ENCODE measurements at regions not wholly inside any gene's neighbourhood (a gene's known extent, or its start where the extent isn't known, plus 50 kb on each side); places are given as distances from the start of the nearest gene placed in this dataset.

- TF ChIP-seq RAD21 (IDR thresholded peaks at IDR 0.05; ENCODE audit: low read depth): no peak
- no peak for TF ChIP-seq CEBPB (IDR thresholded peaks at IDR 0.05)
- TF ChIP-seq, protein P1, sequence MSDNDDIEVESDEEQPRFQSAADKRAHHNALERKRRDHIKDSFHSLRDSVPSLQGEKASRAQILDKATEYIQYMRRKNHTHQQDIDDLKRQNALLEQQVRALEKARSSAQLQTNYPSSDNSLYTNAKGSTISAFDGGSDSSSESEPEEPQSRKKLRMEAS (IDR thresholded peaks at IDR 0.05): no peak
- no peak for TF ChIP-seq EGR1 (IDR thresholded peaks at IDR 0.05)
- no peak for TF ChIP-seq TEAD4 (IDR thresholded peaks at IDR 0.05)
- TF ChIP-seq FOXM1 (IDR thresholded peaks at IDR 0.05; ENCODE audit: borderline replicate concordance, low read depth): no peak
Observed at GRCh38 chr1:79224537-79224936, 218.0 kb upstream of the ADGRL4 start.

DNA sequence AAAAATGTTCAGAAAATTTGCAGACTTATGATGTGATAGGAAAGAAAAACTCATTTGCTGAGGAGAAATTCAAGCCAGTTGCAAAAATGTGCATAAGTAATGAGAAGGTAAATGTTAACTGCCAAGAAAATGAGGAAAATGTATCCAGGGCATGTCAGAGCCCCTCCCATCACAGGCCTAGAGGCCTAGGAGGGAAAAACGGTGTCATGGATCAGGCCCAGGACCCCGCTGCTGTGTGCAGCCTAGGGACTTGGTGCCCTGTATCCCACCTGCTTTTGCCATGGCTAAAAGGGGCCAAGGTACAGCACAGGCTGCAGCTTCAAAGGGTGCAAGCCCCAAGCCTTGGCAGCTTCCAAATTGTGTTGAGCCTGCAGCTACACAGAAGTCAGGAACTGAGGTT, 214.0 kb upstream of the ADGRL4 start:
- no peak for TF ChIP-seq EGR1 (IDR thresholded peaks at IDR 0.05)
- TF ChIP-seq, protein P1 (IDR thresholded peaks at IDR 0.05): no peak
- TF ChIP-seq EP300 (IDR thresholded peaks at IDR 0.05; ENCODE audit: borderline replicate concordance): no peak
- TF ChIP-seq USF1 (IDR thresholded peaks at IDR 0.05): no peak
- TF ChIP-seq TAF1 (IDR thresholded peaks at IDR 0.05; ENCODE audit: low read depth): no peak
- TF ChIP-seq YY1 (IDR thresholded peaks at IDR 0.05; ENCODE audit: low read depth): no peak
- TF ChIP-seq CEBPB (IDR thresholded peaks at IDR 0.05): no peak
- no peak for TF ChIP-seq TEAD4 (IDR thresholded peaks at IDR 0.05)
- TF ChIP-seq CREB1 (IDR thresholded peaks at IDR 0.05; ENCODE audit: low read depth): no peak
- TF ChIP-seq TCF12 (IDR thresholded peaks at IDR 0.05; ENCODE audit: low read depth): no peak
- no peak for TF ChIP-seq REST (IDR thresholded peaks at IDR 0.05; ENCODE audit: low read depth)
- no peak for TF ChIP-seq RAD21 (IDR thresholded peaks at IDR 0.05; ENCODE audit: low read depth)
- no peak for TF ChIP-seq FOXM1 (IDR thresholded peaks at IDR 0.05; ENCODE audit: borderline replicate concordance, low read depth)
- no peak for TF ChIP-seq ZBTB7A (IDR thresholded peaks at IDR 0.05; ENCODE audit: low read depth)
- no peak for TF ChIP-seq NFIC (IDR thresholded peaks at IDR 0.05)

- TF ChIP-seq TEAD4 (IDR thresholded peaks at IDR 0.05) (no peak), REST (IDR thresholded peaks at IDR 0.05; ENCODE audit: low read depth) (no peak), RAD21 (IDR thresholded peaks at IDR 0.05; ENCODE audit: low read depth) (no peak), EP300 (IDR thresholded peaks at IDR 0.05; ENCODE audit: borderline replicate concordance) (no peak), CREB1 (IDR thresholded peaks at IDR 0.05; ENCODE audit: low read depth) (no peak), EGR1 (IDR thresholded peaks at IDR 0.05) (no peak)
- TF ChIP-seq, protein P1 (IDR thresholded peaks at IDR 0.05): no peak
Observed at GRCh38 chr1:79215311-79215710, 208.8 kb upstream of the ADGRL4 start.

DNA sequence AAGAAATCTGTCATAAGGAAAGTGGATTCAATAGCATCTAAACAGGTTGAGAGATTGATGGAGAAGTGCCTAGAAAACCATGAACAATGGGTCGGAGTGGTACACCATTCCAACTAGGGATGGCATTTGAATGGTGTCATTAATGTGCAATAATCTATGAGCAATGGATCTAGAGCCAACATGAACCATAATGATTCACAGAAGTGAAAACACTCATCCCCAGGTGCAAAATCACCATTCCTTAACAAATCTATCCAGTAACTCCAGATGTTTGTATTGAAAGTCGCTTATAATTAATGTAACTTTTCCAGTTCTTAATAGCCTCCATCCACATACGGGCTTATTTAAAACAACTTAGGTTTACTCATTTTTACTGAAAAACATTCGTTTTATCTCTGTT, 201.3 kb upstream of the ADGRL4 start:
- TF ChIP-seq NFIC (IDR thresholded peaks at IDR 0.05): no peak
- no peak for TF ChIP-seq CREB1 (IDR thresholded peaks at IDR 0.05; ENCODE audit: low read depth)
- no peak for TF ChIP-seq RAD21 (IDR thresholded peaks at IDR 0.05; ENCODE audit: low read depth)
- no peak for TF ChIP-seq TCF12 (IDR thresholded peaks at IDR 0.05; ENCODE audit: low read depth)
- no peak for TF ChIP-seq TAF1 (IDR thresholded peaks at IDR 0.05; ENCODE audit: low read depth)
- TF ChIP-seq, protein P1 (IDR thresholded peaks at IDR 0.05): no peak
- no peak for TF ChIP-seq YY1 (IDR thresholded peaks at IDR 0.05; ENCODE audit: low read depth)
- TF ChIP-seq FOXM1 (IDR thresholded peaks at IDR 0.05; ENCODE audit: borderline replicate concordance, low read depth): no peak

DNA sequence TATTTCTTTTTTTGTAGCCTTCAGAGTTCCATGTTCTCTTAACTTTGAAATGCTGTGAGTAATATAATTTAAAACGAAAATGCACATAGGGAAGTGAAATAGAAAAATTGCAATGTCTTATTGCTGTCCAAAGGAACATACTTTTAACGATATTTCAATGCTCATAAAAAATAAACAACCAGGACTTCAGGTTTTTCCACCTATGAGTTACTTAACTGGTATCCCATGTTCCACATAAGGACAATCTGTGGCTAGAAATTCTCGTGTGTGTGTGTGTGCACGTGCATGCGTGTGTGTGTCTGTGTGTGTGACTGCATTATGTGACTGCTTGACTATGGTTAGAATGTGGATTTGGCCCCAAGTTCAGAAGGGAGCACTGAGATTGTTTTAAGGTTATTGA, 200.8 kb upstream of the ADGRL4 start:
- TF ChIP-seq, protein P1 (IDR thresholded peaks at IDR 0.05): no peak
- TF ChIP-seq TEAD4 (IDR thresholded peaks at IDR 0.05) (no peak), FOXM1 (IDR thresholded peaks at IDR 0.05; ENCODE audit: borderline replicate concordance, low read depth) (no peak), USF1 (IDR thresholded peaks at IDR 0.05) (no peak), ZBTB7A (IDR thresholded peaks at IDR 0.05; ENCODE audit: low read depth) (no peak), YY1 (IDR thresholded peaks at IDR 0.05; ENCODE audit: low read depth) (no peak), CREB1 (IDR thresholded peaks at IDR 0.05; ENCODE audit: low read depth) (no peak), NFIC (IDR thresholded peaks at IDR 0.05) (no peak), RAD21 (IDR thresholded peaks at IDR 0.05; ENCODE audit: low read depth) (no peak), TCF12 (IDR thresholded peaks at IDR 0.05; ENCODE audit: low read depth) (no peak), EP300 (IDR thresholded peaks at IDR 0.05; ENCODE audit: borderline replicate concordance) (no peak), REST (IDR thresholded peaks at IDR 0.05; ENCODE audit: low read depth) (no peak), CEBPB (IDR thresholded peaks at IDR 0.05) (no peak), EGR1 (IDR thresholded peaks at IDR 0.05) (no peak), TAF1 (IDR thresholded peaks at IDR 0.05; ENCODE audit: low read depth) (no peak)
